Upper lobe of left lung (tissue), 4 donors: ENCODE measurements at regions not wholly inside any gene's neighbourhood (a gene's known extent, or its start where the extent isn't known, plus 50 kb on each side); places are given as distances from the start of the nearest gene placed in this dataset.

ENCODE experiments used
- EP300 ChIP-seq, 4 donors: sonication (generic); formaldehyde crosslinking; IDR thresholded peaks; one replicate each; pipeline ENCODE4 v1.5.1; 2017; ENCODE audit warnings: antibody characterized with exemption in 4 of 4, control low read depth in 2 of 4
- TF ChIP-seq, protein P1 (sequence below), 6 experiments: fragments of 450-650 bp in 4 of 6; fragments of 200-600 bp in 2 of 6; sonication (generic) in 2 of 6; IDR thresholded peaks; one replicate each; pipeline ENCODE4 v1.5.1; 2016 to 2019; ENCODE audit warnings: antibody characterized with exemption in 6 of 6

DNA sequence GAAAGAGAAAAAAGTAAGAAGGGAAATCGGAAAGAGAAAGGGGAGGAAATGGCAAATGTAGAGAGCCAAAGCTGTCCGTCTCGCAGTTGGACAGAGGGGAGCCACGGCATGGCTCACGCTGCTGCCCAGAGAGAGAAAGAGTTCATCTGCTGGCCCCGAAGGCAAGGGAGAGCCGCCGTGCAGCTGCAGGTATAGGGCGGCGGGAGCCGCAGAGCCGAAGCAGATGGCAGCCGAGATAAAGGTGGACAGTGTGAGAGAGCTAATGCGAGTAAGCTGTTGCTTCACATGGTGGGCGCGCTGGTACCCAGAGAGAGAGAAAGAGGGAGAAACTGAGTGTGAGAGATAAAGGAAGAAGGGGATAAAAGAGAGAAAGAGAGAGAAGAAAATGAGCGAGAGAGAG lies 188.4 kb upstream of the PPP1R26 start:
- TF ChIP-seq, protein P1, sequence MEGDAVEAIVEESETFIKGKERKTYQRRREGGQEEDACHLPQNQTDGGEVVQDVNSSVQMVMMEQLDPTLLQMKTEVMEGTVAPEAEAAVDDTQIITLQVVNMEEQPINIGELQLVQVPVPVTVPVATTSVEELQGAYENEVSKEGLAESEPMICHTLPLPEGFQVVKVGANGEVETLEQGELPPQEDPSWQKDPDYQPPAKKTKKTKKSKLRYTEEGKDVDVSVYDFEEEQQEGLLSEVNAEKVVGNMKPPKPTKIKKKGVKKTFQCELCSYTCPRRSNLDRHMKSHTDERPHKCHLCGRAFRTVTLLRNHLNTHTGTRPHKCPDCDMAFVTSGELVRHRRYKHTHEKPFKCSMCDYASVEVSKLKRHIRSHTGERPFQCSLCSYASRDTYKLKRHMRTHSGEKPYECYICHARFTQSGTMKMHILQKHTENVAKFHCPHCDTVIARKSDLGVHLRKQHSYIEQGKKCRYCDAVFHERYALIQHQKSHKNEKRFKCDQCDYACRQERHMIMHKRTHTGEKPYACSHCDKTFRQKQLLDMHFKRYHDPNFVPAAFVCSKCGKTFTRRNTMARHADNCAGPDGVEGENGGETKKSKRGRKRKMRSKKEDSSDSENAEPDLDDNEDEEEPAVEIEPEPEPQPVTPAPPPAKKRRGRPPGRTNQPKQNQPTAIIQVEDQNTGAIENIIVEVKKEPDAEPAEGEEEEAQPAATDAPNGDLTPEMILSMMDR (IDR thresholded peaks at IDR 0.05), result no peak
- no peak for TF ChIP-seq EP300 (IDR thresholded peaks at IDR 0.05)
